ENCODE measurements at regions not wholly inside any gene's neighbourhood (a gene's known extent, or its start where the extent isn't known, plus 50 kb on each side); places are given as distances from the start of the nearest gene placed in this dataset.

DNA sequence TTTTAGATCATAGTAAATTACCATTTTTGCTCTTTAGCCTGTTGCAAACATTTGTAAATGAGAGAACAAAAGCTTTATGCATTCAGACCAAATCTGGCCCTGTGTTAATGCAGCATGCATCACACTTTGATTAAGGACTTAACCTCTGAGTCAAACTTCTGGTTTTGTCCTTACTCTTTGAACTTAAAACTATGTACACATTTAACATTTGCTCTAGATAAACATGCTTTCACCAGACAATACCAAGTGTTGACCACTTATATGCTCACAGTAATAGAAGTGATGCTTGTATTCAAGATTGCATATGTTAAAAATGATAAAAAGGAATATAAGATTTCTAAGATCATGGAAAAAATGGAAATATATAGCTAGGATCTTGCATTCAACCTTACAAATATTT, 1095.3 kb downstream of the ADGRL2 start:
- dilution Hi-C loops (cut with HindIII; ENCODE audit: low sequenced_read_pairs, unreplicated experiment), result no loop called here
- no peak overlapping the region for H3K18ac ChIP-seq (ENCODE audit: low read depth, low read length)
- H3K56ac ChIP-seq (ENCODE audit: extremely low read depth, insufficient read depth, low read length), result no peak overlapping the region
- no peak overlapping the region for H3K27ac ChIP-seq (ENCODE audit: insufficient read depth, low read length)
- CTCF ChIA-PET, result no interaction called here
- H3K23ac ChIP-seq (ENCODE audit: low read depth, low read length), result no peak overlapping the region
- TF ChIP-seq SMC3 (IDR thresholded peaks at IDR 0.05; ENCODE audit: low read depth, low read length), result no peak
- TF ChIP-seq MAFK (IDR thresholded peaks at IDR 0.05; ENCODE audit: low read depth, low read length), result no peak
- TF ChIP-seq, protein P1, sequence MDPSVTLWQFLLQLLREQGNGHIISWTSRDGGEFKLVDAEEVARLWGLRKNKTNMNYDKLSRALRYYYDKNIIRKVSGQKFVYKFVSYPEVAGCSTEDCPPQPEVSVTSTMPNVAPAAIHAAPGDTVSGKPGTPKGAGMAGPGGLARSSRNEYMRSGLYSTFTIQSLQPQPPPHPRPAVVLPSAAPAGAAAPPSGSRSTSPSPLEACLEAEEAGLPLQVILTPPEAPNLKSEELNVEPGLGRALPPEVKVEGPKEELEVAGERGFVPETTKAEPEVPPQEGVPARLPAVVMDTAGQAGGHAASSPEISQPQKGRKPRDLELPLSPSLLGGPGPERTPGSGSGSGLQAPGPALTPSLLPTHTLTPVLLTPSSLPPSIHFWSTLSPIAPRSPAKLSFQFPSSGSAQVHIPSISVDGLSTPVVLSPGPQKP (IDR thresholded peaks at IDR 0.05; ENCODE audit: borderline replicate concordance, low read depth, low read length), result no peak
- no peak for TF ChIP-seq NFE2L2 (IDR thresholded peaks at IDR 0.05; ENCODE audit: low read depth, low read length)
- no peak overlapping the region for H4K91ac ChIP-seq (ENCODE audit: insufficient read depth, low read depth, low read length)
- H2AK9ac ChIP-seq (replicated peaks; ENCODE audit: low read depth, low read length, poor library complexity), result no peak overlapping the region
- H4K5ac ChIP-seq (ENCODE audit: low read depth, low read length), result no peak overlapping the region
- no peak overlapping the region for H2AK5ac ChIP-seq (ENCODE audit: low read depth, low read length)
- POLR2A ChIA-PET (ENCODE audit: unreplicated experiment), result no interaction called here
- H3K14ac ChIP-seq (replicated peaks; ENCODE audit: low read depth, low read length), result no peak overlapping the region
- H3K9me1 ChIP-seq (ENCODE audit: insufficient read depth, low read length), result no peaks in the 10 kb centered on the region
- DNase-seq (no peak), ATAC-seq (ENCODE audit: low read depth) (no peak)
- H3K4ac ChIP-seq (ENCODE audit: low read depth, low read length), result no peak overlapping the region
- H2AFZ ChIP-seq (replicated peaks; ENCODE audit: low read length, poor library complexity), result no peak overlapping the region
- no peaks in the 10 kb centered on the region for H3K9me3 ChIP-seq (ENCODE audit: control insufficient read depth, insufficient read depth, low read length)
- intact Hi-C loops (cut with micrococcal nuclease), result no loop called here
- H3K79me1 ChIP-seq (ENCODE audit: low read depth in 1 of 2, low read length in 2 of 2), result no peaks in the 10 kb centered on the region
- no peak overlapping the region for H2BK120ac ChIP-seq (ENCODE audit: low read depth, low read length)
- H2BK5ac ChIP-seq (ENCODE audit: low read depth, low read length, poor library complexity, severe bottlenecking), result no peak overlapping the region
- H3K27me3 ChIP-seq (ENCODE audit: control insufficient read depth, insufficient read depth, low read length), result no peaks in the 10 kb centered on the region
- H3K36me3 ChIP-seq (ENCODE audit: control insufficient read depth, insufficient read depth, low read length), result no peaks in the 10 kb centered on the region
- H2BK20ac ChIP-seq (ENCODE audit: low read depth, low read length), result no peak overlapping the region
- no TSS peak for BruUV-seq (replicated peaks)
- no peak overlapping the region for H4K8ac ChIP-seq (ENCODE audit: low read depth in 2 of 2, low read length in 2 of 2)
- no peaks in the 10 kb centered on the region for H4K20me1 ChIP-seq (ENCODE audit: insufficient read depth, low read length)
- no peak overlapping the region for H3K4me3 ChIP-seq (ENCODE audit: insufficient read depth, low read depth, low read length)
- in situ Hi-C loops (cut with MboI; ENCODE audit: low sequenced_read_pairs), result no loop called here
- H3K4me2 ChIP-seq (ENCODE audit: low read depth, low read length), result no peak overlapping the region
- H2BK15ac ChIP-seq (ENCODE audit: low read depth, low read length), result no peak overlapping the region
- H3K4me1 ChIP-seq (ENCODE audit: control insufficient read depth, insufficient read depth, low read length), result no peaks in the 10 kb centered on the region
- no peak overlapping the region for H3K9ac ChIP-seq (ENCODE audit: low read depth, low read length)
